Stimulated activated naive CD8-positive, alpha-beta T cell treated with anti-CD3 and anti-CD28 coated beads, Interleukin-15, Interleukin-2, amounts not matched to agents 100 ng/mL and 50 ng/mL, for 24 hours (primary cell): ENCODE measurements at regions not wholly inside any gene's neighbourhood (a gene's known extent, or its start where the extent isn't known, plus 50 kb on each side); places are given as distances from the start of the nearest gene placed in this dataset.

Experiments
- H3K27ac Mint-ChIP-seq: one replicate; pipeline ENCODE4 v1.8.0; 2021; ENCODE audit warnings: mild to moderate bottlenecking, mixed read lengths
- H3K27me3 Mint-ChIP-seq: one replicate; pipeline ENCODE4 v1.8.0; 2021; ENCODE audit warnings: mixed read lengths
- H3K36me3 Mint-ChIP-seq: one replicate; pipeline ENCODE4 v1.8.0; 2021; ENCODE audit warnings: low read depth, mixed read lengths
- H3K4me1 Mint-ChIP-seq: one replicate; pipeline ENCODE4 v1.8.0; 2021; ENCODE audit warnings: low read depth, mixed read lengths
- H3K4me3 Mint-ChIP-seq: one replicate; pipeline ENCODE4 v1.8.0; 2021; ENCODE audit warnings: mild to moderate bottlenecking, mixed read lengths
- H3K9me3 Mint-ChIP-seq: one replicate; pipeline ENCODE4 v1.8.0; 2021; ENCODE audit warnings: mixed read lengths

GRCh38 chr20:36097337-36098151, 57.0 kb upstream of the EPB41L1 start:
- Mint-ChIP-seq H3K27ac (no peak overlapping the region), H3K4me3 (no peak overlapping the region)

GRCh38 chr20:36098364-36098763, 56.2 kb upstream of the EPB41L1 start:
- Mint-ChIP-seq H3K4me3 (no peak overlapping the region), H3K4me1 (peaks cover 18% of the 10 kb centered on the region), H3K36me3 (no peaks in the 10 kb centered on the region), H3K27ac (no peak overlapping the region), H3K9me3 (no peaks in the 10 kb centered on the region), H3K27me3 (peaks cover 9% of the 10 kb centered on the region)

More at GRCh38 chr20:36097337-36098151, 57.0 kb upstream of the EPB41L1 start:
- Mint-ChIP-seq H3K9me3 (no peaks in the 10 kb centered on the region), H3K27me3 (peaks cover 14% of the 10 kb centered on the region), H3K36me3 (no peaks in the 10 kb centered on the region), H3K4me1 (peaks cover 23% of the 10 kb centered on the region)

- Mint-ChIP-seq H3K27ac (no peak overlapping the region), H3K4me1 (peaks cover 14% of the 10 kb centered on the region), H3K27me3 (peaks cover 6% of the 10 kb centered on the region), H3K9me3 (no peaks in the 10 kb centered on the region), H3K4me3 (no peak overlapping the region), H3K36me3 (no peaks in the 10 kb centered on the region)
These were observed 55.4 kb upstream of the EPB41L1 start for GRCh38 chr20:36099106-36099505.

GRCh38 chr20:36101192-36101591, 53.3 kb upstream of the EPB41L1 start:
- Mint-ChIP-seq H3K27ac (no peak overlapping the region), H3K4me3 (no peak overlapping the region), H3K4me1 (peaks cover 12% of the 10 kb centered on the region), H3K27me3 (no peaks in the 10 kb centered on the region), H3K9me3 (no peaks in the 10 kb centered on the region), H3K36me3 (no peaks in the 10 kb centered on the region)

GRCh38 chr20:36102306-36102705, 52.2 kb upstream of the EPB41L1 start:
- H3K4me3 Mint-ChIP-seq: no peak overlapping the region
- no peaks in the 10 kb centered on the region for H3K27me3 Mint-ChIP-seq
- no peak overlapping the region for H3K27ac Mint-ChIP-seq
- H3K9me3 Mint-ChIP-seq: no peaks in the 10 kb centered on the region
- H3K4me1 Mint-ChIP-seq: peaks cover 8% of the 10 kb centered on the region
- no peaks in the 10 kb centered on the region for H3K36me3 Mint-ChIP-seq

- Mint-ChIP-seq H3K27ac (no peak overlapping the region), H3K4me1 (peaks cover 3% of the 10 kb centered on the region)
These were observed 51.5 kb upstream of the EPB41L1 start for GRCh38 chr20:36102809-36103596.

GRCh38 chr20:36104244-36104643, 50.3 kb upstream of the EPB41L1 start:
- Mint-ChIP-seq H3K27ac (no peak overlapping the region), H3K27me3 (no peaks in the 10 kb centered on the region), H3K9me3 (no peaks in the 10 kb centered on the region), H3K4me3 (no peak overlapping the region), H3K36me3 (no peaks in the 10 kb centered on the region), H3K4me1 (no peaks in the 10 kb centered on the region)

More at GRCh38 chr20:36102809-36103596, 51.5 kb upstream of the EPB41L1 start:
- H3K27me3 Mint-ChIP-seq: no peaks in the 10 kb centered on the region
- no peaks in the 10 kb centered on the region for H3K9me3 Mint-ChIP-seq
- no peak overlapping the region for H3K4me3 Mint-ChIP-seq
- no peaks in the 10 kb centered on the region for H3K36me3 Mint-ChIP-seq
